Choroid plexus epithelial cell (primary cell): ENCODE measurements at regions not wholly inside any gene's neighbourhood (a gene's known extent, or its start where the extent isn't known, plus 50 kb on each side); places are given as distances from the start of the nearest gene placed in this dataset.
A peak's percentile ranks its signal among the peaks of the same experiment; 100 is the strongest.

Source experiments
- DNase-seq: peaks from one replicate; pipeline ENCODE4 v3.0.0-alpha.2; 2010; ENCODE audit warnings: low read depth
- H3K4me3 ChIP-seq: 2 replicates; pipeline ENCODE4 v1.5.1; 2011; ENCODE audit warnings: low read depth, mild to moderate bottlenecking, control low read depth, low read length, moderate library complexity
- TF ChIP-seq, protein P1 (sequence below): conservative IDR thresholded peaks from 2 replicates; pipeline ENCODE4 v1.5.1; 2011; ENCODE audit warnings: low read depth, mild to moderate bottlenecking, control low read depth, inconsistent platforms, low read length, moderate library complexity

DNA sequence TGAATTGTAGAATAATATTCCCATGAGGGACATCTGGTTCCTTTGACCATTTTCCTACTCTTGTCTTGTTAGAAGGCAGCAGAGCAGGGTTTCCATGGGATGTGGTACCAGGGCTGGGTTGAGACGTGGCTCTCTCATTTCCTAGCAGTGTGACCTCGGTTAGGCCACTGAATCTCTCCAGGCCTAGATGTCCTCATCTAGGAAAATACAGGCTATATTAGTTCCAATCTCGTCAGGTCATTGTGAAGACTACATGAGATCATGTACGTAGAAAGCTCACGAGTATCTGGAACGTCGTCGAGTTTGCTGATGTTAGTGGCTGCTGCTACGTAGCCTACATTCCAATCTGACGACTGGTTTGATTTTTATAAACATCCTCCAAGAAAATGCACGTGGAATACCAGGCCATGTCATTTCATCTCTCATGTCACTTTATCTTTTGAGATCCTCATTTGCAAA, 278.2 kb upstream of the GATB start:
- DNase-seq = peak; percentile 65
- TF ChIP-seq, protein P1, sequence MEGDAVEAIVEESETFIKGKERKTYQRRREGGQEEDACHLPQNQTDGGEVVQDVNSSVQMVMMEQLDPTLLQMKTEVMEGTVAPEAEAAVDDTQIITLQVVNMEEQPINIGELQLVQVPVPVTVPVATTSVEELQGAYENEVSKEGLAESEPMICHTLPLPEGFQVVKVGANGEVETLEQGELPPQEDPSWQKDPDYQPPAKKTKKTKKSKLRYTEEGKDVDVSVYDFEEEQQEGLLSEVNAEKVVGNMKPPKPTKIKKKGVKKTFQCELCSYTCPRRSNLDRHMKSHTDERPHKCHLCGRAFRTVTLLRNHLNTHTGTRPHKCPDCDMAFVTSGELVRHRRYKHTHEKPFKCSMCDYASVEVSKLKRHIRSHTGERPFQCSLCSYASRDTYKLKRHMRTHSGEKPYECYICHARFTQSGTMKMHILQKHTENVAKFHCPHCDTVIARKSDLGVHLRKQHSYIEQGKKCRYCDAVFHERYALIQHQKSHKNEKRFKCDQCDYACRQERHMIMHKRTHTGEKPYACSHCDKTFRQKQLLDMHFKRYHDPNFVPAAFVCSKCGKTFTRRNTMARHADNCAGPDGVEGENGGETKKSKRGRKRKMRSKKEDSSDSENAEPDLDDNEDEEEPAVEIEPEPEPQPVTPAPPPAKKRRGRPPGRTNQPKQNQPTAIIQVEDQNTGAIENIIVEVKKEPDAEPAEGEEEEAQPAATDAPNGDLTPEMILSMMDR = no peak
- H3K4me3 ChIP-seq = no peak overlapping the region

DNA sequence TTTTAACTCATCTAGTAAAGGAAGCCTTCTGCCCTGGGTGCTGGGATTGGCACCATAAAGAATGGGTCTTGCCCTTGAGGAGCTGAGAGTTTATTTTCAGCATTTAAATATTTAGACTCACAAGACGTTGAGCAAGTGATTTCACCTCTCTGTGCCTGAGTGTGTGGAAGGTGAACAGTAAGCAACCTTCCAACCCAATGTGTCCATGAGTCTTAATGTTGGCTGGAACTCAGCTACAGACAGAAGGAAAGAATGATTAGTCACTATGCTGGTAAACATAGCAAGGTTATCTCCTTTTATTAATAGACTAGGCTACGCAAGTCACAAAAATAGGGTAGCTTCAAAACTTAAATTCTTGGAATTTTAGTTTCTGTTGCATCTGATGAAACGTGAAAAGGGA, 277.4 kb upstream of the GATB start:
- DNase-seq = peak; percentile 42
- TF ChIP-seq, protein P1 = no peak
- no peak overlapping the region for H3K4me3 ChIP-seq

DNA sequence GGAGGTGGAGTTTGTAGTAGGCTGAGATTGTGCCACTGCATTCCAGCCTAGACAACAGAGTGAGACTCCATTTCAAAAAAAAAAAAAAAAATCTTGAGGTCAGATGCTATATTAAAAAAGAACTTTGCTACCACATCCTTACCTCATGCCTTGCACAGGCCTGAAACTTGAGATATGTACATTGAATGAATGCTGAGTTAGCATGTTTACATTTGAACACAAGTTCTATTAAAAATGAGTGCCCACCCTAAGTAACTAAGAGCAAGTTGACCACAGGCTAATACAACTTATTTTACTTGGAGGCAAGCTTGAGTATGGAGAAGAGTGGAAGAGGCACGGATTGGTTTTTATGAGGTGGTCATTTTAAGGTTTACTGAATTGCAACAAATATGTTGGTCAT, 276.6 kb upstream of the GATB start:
- no peak for DNase-seq
- TF ChIP-seq, protein P1 = no peak
- H3K4me3 ChIP-seq = no peak overlapping the region

DNA sequence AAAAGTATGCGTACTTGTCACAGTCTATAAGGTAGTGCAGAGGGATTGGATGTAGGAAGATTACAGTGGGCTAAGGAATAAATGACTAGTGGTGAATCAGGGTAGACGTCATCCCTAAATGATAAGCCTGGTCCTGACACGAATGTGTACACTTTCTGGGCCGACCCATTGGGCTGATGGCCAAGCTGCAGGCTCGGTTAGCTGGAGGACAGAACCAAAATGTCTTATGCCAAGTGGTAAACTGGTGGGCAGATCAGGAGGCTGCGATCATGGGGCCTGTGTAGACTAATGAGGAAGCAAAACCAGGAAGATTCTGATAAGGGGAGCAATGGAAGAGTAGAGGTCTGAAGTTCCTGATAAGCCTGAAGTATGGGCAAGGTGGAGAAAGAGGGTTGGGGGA, 272.8 kb upstream of the GATB start:
- DNase-seq = no peak
- H3K4me3 ChIP-seq = no peak overlapping the region
- TF ChIP-seq, protein P1 = no peak

DNA sequence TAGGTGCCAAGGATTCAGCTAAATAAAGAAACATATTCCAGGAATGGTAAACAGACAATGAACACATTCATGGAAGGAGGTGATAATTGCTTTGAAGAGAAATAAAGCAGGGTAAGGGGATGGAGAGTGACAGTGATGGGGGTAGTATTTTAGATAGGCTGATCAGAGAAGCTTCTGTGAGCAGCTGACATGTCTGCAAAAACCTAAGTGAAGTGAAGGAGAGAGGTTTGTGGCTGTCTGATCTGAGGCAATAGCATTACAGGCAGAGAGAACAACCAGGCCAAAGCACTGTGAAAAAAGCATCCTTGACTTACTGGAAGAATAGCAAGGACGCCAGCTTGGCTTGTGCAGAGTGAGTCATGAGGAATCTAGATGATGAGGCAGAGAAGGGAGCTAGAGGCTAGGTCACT, 271.9 kb upstream of the GATB start:
- TF ChIP-seq, protein P1 = no peak
- peak; percentile 49 for DNase-seq
- H3K4me3 ChIP-seq = no peak overlapping the region

DNA sequence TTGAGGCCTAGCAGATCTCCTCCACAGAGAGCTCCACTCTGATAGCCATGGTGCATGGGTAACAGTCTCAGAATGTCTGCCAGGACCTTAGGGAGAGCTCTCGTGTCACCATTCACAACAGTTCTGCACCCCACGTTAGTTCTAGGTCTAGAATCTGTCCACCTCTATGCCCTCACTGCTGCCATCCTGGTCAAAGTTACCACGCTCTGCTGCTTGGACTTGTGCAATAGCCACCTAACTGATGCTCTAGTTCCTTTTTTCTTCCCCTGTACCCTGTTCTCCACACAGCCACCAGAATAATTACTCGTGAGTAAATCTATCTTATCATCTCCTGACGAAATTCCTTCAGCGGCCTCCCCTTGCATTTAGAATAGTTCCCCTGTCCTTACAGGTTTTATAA, 268.8 kb upstream of the GATB start:
- H3K4me3 ChIP-seq = no peak overlapping the region
- no peak for DNase-seq
- TF ChIP-seq, protein P1 = no peak

DNA sequence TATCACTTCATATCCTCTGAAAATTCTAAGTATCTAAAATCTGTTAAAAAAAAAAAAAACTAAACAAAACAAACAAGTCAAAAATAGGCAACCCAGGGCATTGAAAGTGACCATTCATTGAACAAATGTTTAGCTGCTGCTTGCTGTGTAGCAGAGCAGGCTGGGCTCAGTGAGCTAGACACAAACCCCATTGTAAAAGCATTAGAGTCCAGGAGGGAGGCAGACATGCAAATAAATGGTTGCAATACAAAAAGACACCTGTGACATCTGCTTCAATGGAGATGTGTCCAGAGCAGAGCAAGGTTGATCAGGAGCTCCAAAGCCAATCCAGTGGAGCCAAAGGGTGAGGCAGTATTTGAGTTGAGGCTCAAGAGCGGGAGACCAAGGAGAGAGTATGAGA, 267.3 kb upstream of the GATB start:
- DNase-seq = no peak
- TF ChIP-seq, protein P1 = no peak
- no peak overlapping the region for H3K4me3 ChIP-seq
